Stimulated activated CD8-positive, alpha-beta memory T cell treated with anti-CD3 and anti-CD28 coated beads, Interleukin-15, amount 100 ng/mL, for 4 hours (primary cell): ENCODE measurements at regions not wholly inside any gene's neighbourhood (a gene's known extent, or its start where the extent isn't known, plus 50 kb on each side); places are given as distances from the start of the nearest gene placed in this dataset.
"Not testable (repeated sequence)": the region's sequence is repeated elsewhere in the genome, so short reads cannot be mapped to it uniquely, and the experiment has no call there.

Experiments
- DNase-seq, 2 donors: peaks; one replicate each; pipeline ENCODE4 v3.0.0-alpha.2; 2020; ENCODE audit warnings: low read depth in 2 of 2

- no peak for DNase-seq
Measured at GRCh38 chr7:68691261-68692216, 906.7 kb upstream of the AUTS2 start.

DNA sequence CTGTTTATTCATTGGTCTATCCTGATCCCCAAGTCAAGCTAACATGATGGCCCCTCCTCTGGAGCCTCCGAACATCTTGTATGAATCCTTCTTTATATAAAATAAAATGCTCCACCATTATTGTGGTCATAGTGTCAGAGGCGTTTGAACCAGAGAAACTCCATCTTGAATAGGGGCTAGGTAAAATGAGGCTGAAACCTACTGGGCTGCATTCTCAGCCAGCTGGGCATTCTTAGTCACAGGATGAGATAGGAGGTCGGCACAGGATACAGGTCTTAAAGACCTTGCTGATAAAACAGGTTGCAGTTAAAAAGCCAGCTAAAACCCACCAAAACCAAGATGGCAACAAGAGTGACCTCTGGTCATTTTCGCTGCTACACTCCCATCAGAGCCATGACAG is 905.8 kb upstream of the AUTS2 start:
- no peak for DNase-seq

GRCh38 chr7:68694656-68695055 is 903.6 kb upstream of the AUTS2 start:
- DNase-seq: no peak

- no peak for DNase-seq
Measured at GRCh38 chr7:68697796-68698280, 900.4 kb upstream of the AUTS2 start.

DNA sequence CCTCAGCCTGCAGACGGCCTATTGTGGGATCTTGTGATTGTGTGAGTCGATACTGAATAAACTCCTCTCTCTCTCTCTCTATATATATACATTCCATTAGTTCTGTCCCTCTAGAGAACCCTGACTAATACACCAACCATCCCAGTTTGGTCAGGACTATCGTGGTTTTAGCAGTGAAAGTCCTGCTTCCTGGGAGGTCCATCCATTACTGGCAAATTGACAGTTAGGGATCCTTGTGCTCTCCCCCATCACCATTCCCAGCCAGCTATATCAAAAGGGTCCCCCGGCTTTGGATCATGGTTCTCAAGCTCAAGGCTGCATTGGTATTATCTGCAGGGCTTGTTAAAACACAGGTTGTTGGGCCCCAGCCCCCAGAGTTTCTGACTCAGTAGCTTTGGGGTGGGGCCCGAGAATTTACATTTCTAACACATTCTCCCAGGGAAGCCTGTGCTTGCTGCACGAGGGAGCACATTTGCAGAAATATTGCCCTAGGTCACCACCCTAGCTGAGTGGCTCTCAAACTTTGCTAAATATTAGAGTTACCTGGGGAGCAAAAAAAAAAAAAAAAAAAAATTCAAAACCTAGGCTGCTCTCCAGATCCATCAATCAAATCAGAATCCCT is 899.1 kb upstream of the AUTS2 start:
- no peak for DNase-seq

- no peak for DNase-seq
Measured at GRCh38 chr7:68700414-68700813, 897.9 kb upstream of the AUTS2 start.

- no peak for DNase-seq
Measured at GRCh38 chr7:68706291-68706690, 892.0 kb upstream of the AUTS2 start.

DNA sequence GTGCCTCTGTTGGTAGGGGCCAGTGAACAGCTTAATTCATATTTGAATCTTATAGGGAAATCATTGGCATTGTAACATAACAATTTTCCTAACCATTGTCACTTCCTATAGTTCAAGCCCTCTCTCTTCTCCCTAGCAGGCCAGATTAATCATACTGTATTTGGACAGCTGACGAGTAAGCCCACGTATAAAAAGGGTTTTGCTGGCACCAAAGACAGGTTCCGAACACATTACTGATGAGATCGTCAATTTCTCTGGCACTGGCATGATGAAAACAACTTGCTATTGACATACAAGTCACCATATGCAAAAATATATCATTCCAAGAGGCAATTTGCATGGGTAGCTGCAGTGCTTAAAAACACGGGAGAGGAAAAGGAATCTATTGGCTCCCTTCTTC is 891.1 kb upstream of the AUTS2 start:
- no peak for DNase-seq

DNA sequence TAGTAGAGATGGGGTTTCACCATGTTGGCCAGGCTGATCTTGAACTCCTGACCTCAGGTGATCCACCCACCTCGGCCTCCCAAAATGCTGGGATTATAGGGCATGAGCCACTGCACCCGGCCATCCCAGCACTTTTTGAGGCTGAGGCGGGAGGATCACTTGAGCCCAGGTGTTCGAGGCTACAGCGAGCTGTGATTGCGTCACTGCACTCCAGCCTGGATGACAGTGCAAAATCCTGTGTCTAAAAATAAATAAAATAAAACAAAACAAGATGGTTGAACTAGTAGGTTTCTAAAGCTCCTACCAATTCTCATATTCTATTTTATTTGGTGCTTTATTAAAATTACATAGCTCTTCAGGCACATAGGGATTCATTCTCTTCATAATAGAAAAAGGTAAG is 890.3 kb upstream of the AUTS2 start:
- DNase-seq: no peak

DNA sequence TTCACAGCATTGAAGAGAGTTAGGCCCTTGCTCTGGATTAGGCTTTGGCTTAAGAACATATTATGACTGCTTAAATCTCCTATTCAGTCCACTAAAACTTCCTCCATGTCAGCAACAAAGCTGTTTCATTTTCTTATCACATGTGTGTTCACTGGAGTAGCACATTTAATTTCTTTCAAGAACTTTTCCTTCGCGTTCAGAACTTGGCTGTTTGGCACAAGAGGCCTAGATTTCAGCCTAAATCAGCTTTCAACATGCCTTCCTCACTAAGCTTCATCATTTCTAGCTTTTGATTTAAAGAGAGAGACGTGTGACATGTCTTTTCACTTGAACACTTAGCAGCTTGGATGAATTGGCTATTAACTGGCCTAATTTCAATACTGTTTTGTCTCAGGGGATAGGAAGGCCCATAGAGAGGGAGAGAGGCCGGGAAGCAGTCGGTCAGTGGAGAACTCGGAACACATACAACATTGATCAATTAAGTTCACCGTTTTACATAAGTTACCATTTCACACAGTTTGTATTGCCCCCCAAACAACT is 885.2 kb upstream of the AUTS2 start:
- no peak for DNase-seq

- not testable (repeated sequence) for DNase-seq
Measured at GRCh38 chr7:68714135-68714534, 884.1 kb upstream of the AUTS2 start.

DNA sequence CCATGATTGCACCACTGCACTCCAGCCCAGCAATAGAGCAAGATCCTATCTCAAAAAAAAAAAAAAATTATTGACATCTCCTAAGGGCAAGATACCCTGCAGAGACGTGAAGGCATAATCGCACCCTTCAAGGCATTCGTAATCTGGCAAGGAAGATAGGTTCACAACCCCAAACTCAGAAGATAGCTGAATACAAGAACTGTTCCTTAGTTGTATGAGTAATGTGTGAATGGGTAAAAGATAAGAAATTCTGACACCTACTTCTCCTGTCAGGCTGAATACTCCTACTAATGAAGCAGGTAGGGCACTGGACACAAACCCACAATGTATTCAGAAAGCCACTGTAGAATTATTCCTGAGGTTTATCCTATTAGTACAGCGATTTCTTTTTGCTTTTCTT is 882.4 kb upstream of the AUTS2 start:
- DNase-seq: no peak

- no peak for DNase-seq
Measured at GRCh38 chr7:68717176-68717575, 881.1 kb upstream of the AUTS2 start.

DNA sequence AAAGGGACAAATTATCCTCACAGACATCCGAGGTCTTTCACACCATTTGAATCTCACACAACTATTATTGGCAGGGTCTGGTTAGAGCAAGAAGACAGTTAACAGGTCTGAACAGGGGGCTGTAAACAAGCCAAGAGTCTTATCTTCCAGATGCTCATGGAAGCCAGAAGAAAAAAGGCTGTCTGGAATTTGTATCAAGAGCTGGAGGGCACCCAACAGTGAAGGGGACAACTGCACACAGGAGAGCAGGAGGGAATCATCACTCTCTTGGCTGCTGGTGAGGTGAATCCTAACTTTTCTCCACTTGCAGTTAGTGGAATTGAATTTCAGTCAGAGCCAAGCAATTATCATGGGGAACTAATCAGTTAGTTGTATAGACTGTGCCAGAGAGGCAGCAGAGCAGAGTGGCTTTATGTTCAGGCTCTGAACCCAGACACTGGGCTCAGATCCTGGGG is 880.2 kb upstream of the AUTS2 start:
- DNase-seq: no peak

GRCh38 chr7:68720697-68721096 is 877.6 kb upstream of the AUTS2 start:
- DNase-seq: no peak

- DNase-seq: no peak
Measured at GRCh38 chr7:68722044-68722443, 876.2 kb upstream of the AUTS2 start.

DNA sequence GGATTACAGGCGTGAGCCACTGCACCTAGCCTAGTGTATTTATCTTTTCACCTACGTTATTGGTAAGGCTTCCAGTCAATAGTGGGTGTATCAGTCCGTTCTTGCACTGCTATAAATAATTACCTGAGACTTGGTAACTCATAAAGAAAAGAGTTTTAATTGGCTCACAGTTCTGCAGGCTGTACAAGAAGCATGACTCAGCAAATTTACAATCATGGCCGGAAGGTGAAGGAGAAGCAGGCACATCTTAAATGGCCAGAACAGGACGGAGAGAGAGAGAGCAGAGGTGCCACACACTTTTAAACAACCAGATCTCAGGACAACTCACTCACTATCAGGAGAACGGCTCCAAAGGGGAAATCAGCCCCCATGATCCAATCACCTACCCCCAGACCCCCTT is 873.3 kb upstream of the AUTS2 start:
- DNase-seq: no peak

- no peak for DNase-seq
Measured at GRCh38 chr7:68725843-68726785, 872.2 kb upstream of the AUTS2 start.

- DNase-seq: not testable (repeated sequence)
Measured at GRCh38 chr7:68728720-68729119, 869.6 kb upstream of the AUTS2 start.

GRCh38 chr7:68729371-68729770 is 868.9 kb upstream of the AUTS2 start:
- DNase-seq: no peak

DNA sequence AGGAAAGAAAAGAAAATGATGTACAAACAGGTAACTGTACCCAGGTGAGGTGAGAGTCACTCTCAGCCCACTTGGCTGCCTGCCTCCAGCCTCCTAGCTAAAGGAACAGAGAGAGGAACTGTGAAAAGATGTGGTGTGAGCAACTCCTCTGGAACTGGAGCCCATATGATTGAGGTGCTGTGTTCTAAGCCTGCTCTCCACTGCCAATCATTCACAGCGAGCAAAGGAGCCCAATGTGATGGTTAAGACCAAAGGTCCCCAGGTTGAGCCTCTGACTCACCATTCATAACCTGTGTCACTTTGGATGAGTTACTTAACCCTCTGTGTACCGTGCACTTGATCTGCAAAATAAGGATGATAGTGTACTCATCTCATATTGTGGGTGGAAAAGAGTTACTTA is 868.1 kb upstream of the AUTS2 start:
- DNase-seq: no peak

DNA sequence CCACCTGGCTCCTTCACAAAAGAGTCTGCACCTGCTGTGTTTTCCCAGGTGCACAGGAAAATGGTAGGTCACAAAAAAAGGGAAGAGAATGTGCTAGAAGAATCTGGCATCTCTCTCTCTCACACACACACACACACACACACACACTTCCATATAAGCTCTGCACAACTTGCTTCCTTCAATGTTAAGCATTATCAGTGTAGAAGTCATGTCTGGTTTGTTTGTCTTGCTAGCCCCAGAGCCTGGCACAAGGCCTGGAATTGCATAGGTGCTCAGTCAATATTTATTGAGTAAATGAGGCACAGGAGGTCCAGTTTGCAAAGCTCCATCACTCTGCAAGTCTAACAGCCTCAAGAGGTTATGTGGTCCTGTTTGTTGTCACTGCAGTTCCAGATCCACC is 867.3 kb upstream of the AUTS2 start:
- no peak for DNase-seq
